Activated CD4-positive, alpha-beta T cell treated with anti-CD3 and anti-CD28 coated beads, Interleukin-2, Interleukin-6, amounts not matched to agents 100 ng/mL and 50 ng/mL, durations not matched to agents 16 hours and 8 hours (primary cell): ENCODE measurements at regions not wholly inside any gene's neighbourhood (a gene's known extent, or its start where the extent isn't known, plus 50 kb on each side); places are given as distances from the start of the nearest gene placed in this dataset.

ENCODE experiments used
- DNase-seq: peaks from one replicate; pipeline ENCODE4 v3.0.0-alpha.2; 2020

GRCh38 chr10:78963074-78964034, 105.4 kb upstream of the ZMIZ1 start:
- no peak for DNase-seq

- DNase-seq, result no peak
Observed at GRCh38 chr10:78964274-78964951, 104.4 kb upstream of the ZMIZ1 start.

GRCh38 chr10:78964952-78965633, 103.7 kb upstream of the ZMIZ1 start:
- DNase-seq, result no peak

- DNase-seq, result no peak
Observed at GRCh38 chr10:78966182-78966787, 102.5 kb upstream of the ZMIZ1 start.

GRCh38 chr10:78966844-78967488, 101.8 kb upstream of the ZMIZ1 start:
- no peak for DNase-seq

GRCh38 chr10:78968300-78968942, 100.3 kb upstream of the ZMIZ1 start:
- no peak for DNase-seq

GRCh38 chr10:78968943-78969342, 99.8 kb upstream of the ZMIZ1 start:
- no peak for DNase-seq

GRCh38 chr10:78969719-78970118, 99.0 kb upstream of the ZMIZ1 start:
- DNase-seq, result no peak

- no peak for DNase-seq
Observed at GRCh38 chr10:78970261-78970660, 98.5 kb upstream of the ZMIZ1 start.

- no peak for DNase-seq
Observed at GRCh38 chr10:78971094-78971682, 97.6 kb upstream of the ZMIZ1 start.

- no peak for DNase-seq
Observed at GRCh38 chr10:78972160-78972946, 96.4 kb upstream of the ZMIZ1 start.

- peak; percentile 86 for DNase-seq
Observed at GRCh38 chr10:78972947-78973900, 95.5 kb upstream of the ZMIZ1 start.

- DNase-seq, result peak; percentile 51
Observed at GRCh38 chr10:78973901-78974616, 94.7 kb upstream of the ZMIZ1 start.

- peak; percentile 63 for DNase-seq
Observed at GRCh38 chr10:78974617-78975317, 94.0 kb upstream of the ZMIZ1 start.

- no peak for DNase-seq
Observed at GRCh38 chr10:78975926-78976325, 92.8 kb upstream of the ZMIZ1 start.

- no peak for DNase-seq
Observed at GRCh38 chr10:78976825-78977755, 91.7 kb upstream of the ZMIZ1 start.

- no peak for DNase-seq
Observed at GRCh38 chr10:78979938-78980337, 88.8 kb upstream of the ZMIZ1 start.
